NT2/D1 (cell line): ENCODE measurements at regions not wholly inside any gene's neighbourhood (a gene's known extent, or its start where the extent isn't known, plus 50 kb on each side); places are given as distances from the start of the nearest gene placed in this dataset.
"Not testable (repeated sequence)": the region's sequence is repeated elsewhere in the genome, so short reads cannot be mapped to it uniquely, and the experiment has no call there.

Source experiments
- DNase-seq: peaks from one replicate; pipeline ENCODE4 v3.0.0-alpha.2; 2011; ENCODE audit warnings: low read depth, low spot score
- H3K27me3 ChIP-seq: 2 replicates; pipeline ENCODE4 v1.6.0; 2011; ENCODE audit warnings: mild to moderate bottlenecking; ENCODE audit not compliant: insufficient read length, insufficient read depth
- H3K36me3 ChIP-seq: 2 replicates; pipeline ENCODE4 v1.6.1; 2011; ENCODE audit warnings: mild to moderate bottlenecking, low read length, mixed read lengths; ENCODE audit not compliant: insufficient read depth, insufficient read length
- H3K4me1 ChIP-seq: 2 replicates; pipeline ENCODE4 v1.5.1; 2011; ENCODE audit not compliant: insufficient read depth, insufficient read length
- H3K4me3 ChIP-seq: 2 replicates; pipeline ENCODE4 v1.5.1; 2011; ENCODE audit warnings: low read depth; ENCODE audit not compliant: insufficient read length
- H3K9ac ChIP-seq: 2 replicates; pipeline ENCODE4 v1.6.0; 2011; ENCODE audit warnings: low read depth; ENCODE audit not compliant: insufficient read length
- H3K9me3 ChIP-seq: 2 replicates; pipeline ENCODE4 v1.5.1; 2011; ENCODE audit warnings: mild to moderate bottlenecking, low read length; ENCODE audit not compliant: insufficient read depth
- SUZ12 ChIP-seq: IDR thresholded peaks from 2 replicates; pipeline ENCODE4 v1.6.1; 2011; ENCODE audit not compliant: insufficient read length, insufficient read depth; ENCODE audit errors: extremely low read depth
- YY1 ChIP-seq: IDR thresholded peaks from 2 replicates; pipeline ENCODE4 v1.6.1; 2011; ENCODE audit not compliant: insufficient read length, insufficient read depth
- ZNF274 ChIP-seq: IDR thresholded peaks from 2 replicates; pipeline ENCODE4 v1.6.1; 2011; ENCODE audit warnings: mild to moderate bottlenecking, low read depth, low read length

- Histone ChIP-seq H3K9ac (no peak overlapping the region), H3K27me3 (no peaks in the 10 kb centered on the region), H3K9me3 (peaks cover 31% of the 10 kb centered on the region; the same call in 1 of the 2 replicates), H3K4me3 (no peak overlapping the region), H3K36me3 (no peaks in the 10 kb centered on the region), H3K4me1 (peaks cover 5% of the 10 kb centered on the region)
- DNase-seq: no peak
- TF ChIP-seq SUZ12: no peak
- TF ChIP-seq ZNF274: no peak
- TF ChIP-seq YY1: no peak
Observed at GRCh38 chr7:138204982-138205298, 128.7 kb downstream of the AKR1D1 start.

- H3K9ac ChIP-seq: peak overlapping the region; percentile 32
- H3K4me1 ChIP-seq: peaks cover 5% of the 10 kb centered on the region
- no peak overlapping the region for H3K4me3 ChIP-seq
- H3K9me3 ChIP-seq: peaks cover 37% of the 10 kb centered on the region; the same call in 1 of the 2 replicates
- TF ChIP-seq YY1 (no peak), ZNF274 (no peak), SUZ12 (no peak)
- no peaks in the 10 kb centered on the region for H3K27me3 ChIP-seq
- DNase-seq: peak; percentile 68
- no peaks in the 10 kb centered on the region for H3K36me3 ChIP-seq
Observed at GRCh38 chr7:138205614-138206150, 129.4 kb downstream of the AKR1D1 start.

- TF ChIP-seq ZNF274: no peak
- TF ChIP-seq SUZ12: no peak
- no peak for TF ChIP-seq YY1
- peaks cover 5% of the 10 kb centered on the region for H3K4me1 ChIP-seq
- H3K36me3 ChIP-seq: no peaks in the 10 kb centered on the region
- H3K9me3 ChIP-seq: peaks cover 37% of the 10 kb centered on the region; the same call in 1 of the 2 replicates
- peak overlapping the region; percentile 42 for H3K9ac ChIP-seq
- no peaks in the 10 kb centered on the region for H3K27me3 ChIP-seq
- H3K4me3 ChIP-seq: no peak overlapping the region
- DNase-seq: peak; percentile 47
Observed at GRCh38 chr7:138207555-138207971, 131.3 kb downstream of the AKR1D1 start.

- H3K4me3 ChIP-seq: no peak overlapping the region
- no peaks in the 10 kb centered on the region for H3K27me3 ChIP-seq
- DNase-seq: peak; percentile 76
- TF ChIP-seq YY1: no peak
- TF ChIP-seq SUZ12: no peak
- no peak for TF ChIP-seq ZNF274
- peaks cover 5% of the 10 kb centered on the region for H3K4me1 ChIP-seq
- no peaks in the 10 kb centered on the region for H3K36me3 ChIP-seq
- peaks cover 37% of the 10 kb centered on the region; the same call in 1 of the 2 replicates for H3K9me3 ChIP-seq
- H3K9ac ChIP-seq: peak overlapping the region; percentile 42
Observed at GRCh38 chr7:138208142-138208570, 131.9 kb downstream of the AKR1D1 start.

DNA sequence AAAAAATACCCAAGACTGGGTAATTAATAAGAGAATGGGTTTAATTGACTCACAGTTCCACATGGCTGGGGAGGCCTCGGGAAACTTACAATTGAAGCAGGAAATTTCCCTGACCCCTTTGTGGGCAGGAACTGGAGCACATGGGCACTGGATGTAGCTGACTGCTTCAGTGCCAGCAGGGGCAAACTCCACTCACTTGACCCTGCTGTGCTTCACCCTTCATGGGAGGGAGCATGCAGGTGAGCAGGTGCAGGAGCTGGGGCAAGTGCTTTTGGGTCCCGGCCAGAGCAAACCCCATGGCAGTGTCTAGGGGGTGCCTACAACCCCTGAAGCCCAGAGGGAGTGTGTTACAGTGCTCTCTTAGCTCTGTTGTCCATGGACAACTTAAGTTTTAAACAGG is 132.6 kb downstream of the AKR1D1 start:
- no peak for DNase-seq
- peaks cover 5% of the 10 kb centered on the region for H3K4me1 ChIP-seq
- H3K4me3 ChIP-seq: no peak overlapping the region
- no peaks in the 10 kb centered on the region for H3K36me3 ChIP-seq
- peak overlapping the region; percentile 56 for H3K9ac ChIP-seq
- H3K27me3 ChIP-seq: no peaks in the 10 kb centered on the region
- H3K9me3 ChIP-seq: peaks cover 37% of the 10 kb centered on the region; the same call in 1 of the 2 replicates
- TF ChIP-seq SUZ12 (no peak), ZNF274 (no peak), YY1 (no peak)

DNA sequence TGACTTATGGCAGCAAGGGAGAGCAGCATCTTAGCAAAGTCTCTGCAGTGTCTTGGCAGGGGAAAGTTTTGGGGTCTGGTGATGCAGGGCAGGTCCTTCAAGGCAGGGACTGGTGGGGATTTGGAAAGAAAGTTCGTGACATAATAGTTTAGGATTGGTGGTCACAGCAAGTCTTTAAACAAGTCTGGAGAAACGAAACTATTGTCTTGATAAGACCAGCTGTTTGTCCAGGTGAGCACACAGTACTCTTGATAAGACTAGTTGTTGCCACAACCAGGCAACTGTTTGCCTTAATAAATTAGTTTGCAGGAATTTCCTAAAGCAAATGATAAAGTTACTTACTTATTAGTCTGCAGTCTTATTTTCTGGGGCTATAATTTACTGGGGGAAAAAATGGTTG is 136.1 kb downstream of the AKR1D1 start:
- H3K4me3 ChIP-seq: no peak overlapping the region

DNA sequence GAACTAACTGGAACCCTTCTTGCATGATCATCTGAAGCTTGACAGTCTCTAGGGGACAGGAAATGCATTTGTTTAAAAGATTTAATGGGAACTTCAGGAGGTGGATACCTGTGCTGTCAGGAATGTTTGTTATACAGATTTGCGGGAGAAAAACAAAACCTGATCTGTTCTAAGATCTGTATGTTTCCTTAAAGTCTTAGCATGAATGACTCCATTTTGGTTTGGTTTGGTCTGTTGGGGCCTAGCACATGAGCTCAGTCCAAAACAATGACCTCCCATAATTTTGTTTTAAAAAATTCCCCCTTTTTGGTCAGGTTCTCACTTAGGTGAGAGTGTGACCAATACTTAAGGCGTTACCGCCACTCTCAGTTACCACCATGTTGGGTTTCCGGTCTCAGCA is 138.7 kb downstream of the AKR1D1 start:
- Histone ChIP-seq H3K27me3 (no peaks in the 10 kb centered on the region), H3K9ac (no peak overlapping the region), H3K9me3 (peaks cover 26% of the 10 kb centered on the region; the same call in 1 of the 2 replicates), H3K36me3 (no peaks in the 10 kb centered on the region), H3K4me1 (no peaks in the 10 kb centered on the region), H3K4me3 (no peak overlapping the region)
- no peak for DNase-seq
- no peak for TF ChIP-seq ZNF274
- TF ChIP-seq SUZ12: no peak
- no peak for TF ChIP-seq YY1

More for the DNA sequence above, 136.1 kb downstream of the AKR1D1 start:
- TF ChIP-seq YY1 (no peak), SUZ12 (no peak), ZNF274 (no peak)
- Histone ChIP-seq H3K9ac (no peak overlapping the region), H3K36me3 (no peaks in the 10 kb centered on the region), H3K27me3 (no peaks in the 10 kb centered on the region), H3K9me3 (peaks cover 37% of the 10 kb centered on the region; the same call in 1 of the 2 replicates), H3K4me1 (peaks cover 5% of the 10 kb centered on the region)
- no peak for DNase-seq

DNA sequence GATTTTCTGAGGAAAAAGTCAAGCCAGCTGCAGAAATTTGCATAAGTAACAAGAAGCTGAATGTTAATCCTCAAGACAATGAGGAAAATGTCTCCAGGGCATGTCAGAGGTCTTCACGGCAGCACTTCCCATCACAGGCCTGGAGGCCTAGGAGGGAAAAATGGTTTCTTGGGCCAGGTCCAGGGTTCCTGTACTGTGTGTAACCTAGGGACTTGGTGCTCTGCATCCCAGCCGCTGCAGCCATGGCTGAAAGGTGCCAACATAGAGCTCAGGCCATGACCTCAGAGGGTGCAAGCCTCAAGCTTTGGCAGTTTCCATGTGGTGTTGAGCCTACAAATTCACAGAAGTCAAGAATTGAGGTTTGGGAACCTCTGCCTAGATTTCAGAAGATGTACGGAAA is 144.1 kb downstream of the AKR1D1 start:
- H3K9ac ChIP-seq, H3K4me3 ChIP-seq, H3K27me3 ChIP-seq, H3K36me3 ChIP-seq, DNase-seq, H3K4me1 ChIP-seq: not testable (repeated sequence)
- peaks cover 64% of the 10 kb centered on the region for H3K9me3 ChIP-seq

- not testable (repeated sequence) for H3K36me3 ChIP-seq, H3K4me1 ChIP-seq, H3K9ac ChIP-seq, DNase-seq, H3K4me3 ChIP-seq, H3K27me3 ChIP-seq
- H3K9me3 ChIP-seq: peaks cover 64% of the 10 kb centered on the region
Observed at GRCh38 chr7:138221388-138221787, 145.1 kb downstream of the AKR1D1 start.
